C1 segment of cervical spinal cord (tissue), 14 donors: ENCODE measurements at regions not wholly inside any gene's neighbourhood (a gene's known extent, or its start where the extent isn't known, plus 50 kb on each side); places are given as distances from the start of the nearest gene placed in this dataset.

ENCODE experiments used
- DNase-seq, 14 donors: peaks; one replicate each; lab custom pipeline; 2025; lab: John Stamatoyannopoulos, UW

DNA sequence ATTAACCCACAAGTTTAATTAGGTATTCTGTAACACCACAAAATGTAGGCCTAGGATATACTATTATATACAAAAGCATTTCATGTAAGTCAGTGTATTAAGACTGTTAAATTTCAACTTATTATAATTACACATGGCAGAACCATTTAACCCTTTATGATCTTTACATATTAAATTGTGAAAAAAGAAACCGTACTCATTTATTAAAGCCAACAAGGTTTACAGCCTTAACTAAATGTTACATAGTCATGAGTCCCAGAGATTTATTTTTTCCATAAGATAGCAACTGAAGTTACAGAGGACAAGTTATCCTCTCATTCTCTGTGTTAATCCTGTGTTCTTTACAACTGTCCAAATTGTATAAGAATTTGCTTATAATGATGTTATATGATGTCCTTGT lies 615.8 kb upstream of the AGTR1 start:
- DNase-seq, result no peak

DNA sequence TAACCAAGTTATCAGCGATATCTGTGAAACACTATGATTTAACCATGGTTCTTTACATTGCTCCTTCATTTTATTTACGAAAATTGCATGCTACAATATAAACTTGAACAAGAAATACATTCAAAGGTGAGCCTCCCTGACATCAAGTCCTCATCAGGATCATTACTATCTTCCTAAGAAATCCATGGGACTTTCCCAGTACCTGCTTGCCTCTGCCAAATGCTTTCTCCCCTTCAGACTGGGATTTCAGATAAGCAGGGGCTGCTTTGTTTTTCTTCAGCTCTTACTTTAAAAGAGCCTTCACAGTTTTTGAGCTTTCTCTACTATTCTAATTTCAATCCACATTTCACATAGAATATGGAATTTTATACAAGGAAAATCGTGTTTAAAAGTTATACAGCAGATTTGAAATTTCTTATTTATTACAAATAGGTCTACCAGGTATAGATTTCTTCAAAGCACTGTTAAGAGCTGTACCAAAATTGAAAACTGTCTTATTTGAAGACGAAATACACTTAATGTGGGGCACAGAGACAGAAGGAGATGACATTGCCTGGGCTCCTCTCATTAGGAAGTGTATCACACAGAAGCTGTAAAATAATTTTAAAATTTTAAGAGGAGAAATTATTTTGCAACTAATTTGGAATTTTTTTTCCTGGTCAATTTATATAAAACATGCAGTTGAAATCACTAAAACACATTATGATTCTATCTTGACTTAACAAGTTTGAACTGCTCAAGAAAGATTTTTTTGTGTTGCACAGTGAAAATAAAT lies 615.0 kb upstream of the AGTR1 start:
- no peak for DNase-seq

DNA sequence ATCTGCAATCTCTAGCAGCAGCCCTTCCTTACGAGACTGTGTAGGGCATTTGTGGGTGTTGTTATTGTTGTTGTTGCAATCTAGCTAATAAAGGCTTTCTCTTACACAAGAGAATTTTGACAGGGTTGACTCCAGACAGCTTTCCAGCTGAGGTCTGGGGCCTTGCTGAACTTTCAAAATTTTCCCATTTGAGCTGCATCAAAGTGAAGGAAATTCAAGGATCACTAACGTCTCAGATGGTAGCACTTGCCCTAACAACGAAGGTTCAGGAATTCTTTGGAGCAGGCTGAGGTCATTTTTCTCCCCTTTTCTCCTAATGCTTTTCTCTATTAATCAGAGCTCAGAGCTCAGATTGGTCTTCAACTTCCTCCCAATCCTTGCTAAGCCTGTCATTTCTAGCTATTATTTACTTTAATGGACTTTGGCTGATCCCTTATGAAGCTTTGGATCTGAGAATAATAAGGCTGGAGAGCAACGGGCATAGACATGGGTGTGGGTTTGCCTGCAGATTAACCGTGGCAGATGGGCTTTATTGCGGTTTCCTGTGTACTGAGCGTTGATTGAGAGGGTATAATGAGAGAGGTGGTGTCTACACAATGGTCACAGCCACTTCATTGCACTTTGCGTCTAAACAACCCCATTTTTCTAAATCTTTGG lies 614.0 kb upstream of the AGTR1 start:
- no peak for DNase-seq

DNA sequence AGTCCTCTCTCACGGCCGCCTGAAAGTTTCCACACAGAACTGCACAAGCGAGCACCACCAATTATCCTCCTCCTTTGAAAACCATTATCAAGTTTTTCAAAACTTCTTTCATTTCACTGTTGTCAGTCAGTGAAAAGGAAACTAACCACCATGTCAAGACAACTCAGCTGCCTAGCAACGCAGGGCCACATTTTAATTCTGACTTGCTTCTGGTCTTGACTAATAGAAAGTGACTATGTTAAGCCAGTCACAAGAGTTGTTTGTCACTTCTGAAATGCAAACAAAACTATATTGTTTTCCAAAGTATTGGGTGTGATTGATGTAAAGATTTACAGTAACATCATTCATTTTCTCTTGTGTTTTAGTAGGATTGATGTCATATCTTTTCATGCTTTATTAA lies 612.8 kb upstream of the AGTR1 start:
- no peak for DNase-seq

DNA sequence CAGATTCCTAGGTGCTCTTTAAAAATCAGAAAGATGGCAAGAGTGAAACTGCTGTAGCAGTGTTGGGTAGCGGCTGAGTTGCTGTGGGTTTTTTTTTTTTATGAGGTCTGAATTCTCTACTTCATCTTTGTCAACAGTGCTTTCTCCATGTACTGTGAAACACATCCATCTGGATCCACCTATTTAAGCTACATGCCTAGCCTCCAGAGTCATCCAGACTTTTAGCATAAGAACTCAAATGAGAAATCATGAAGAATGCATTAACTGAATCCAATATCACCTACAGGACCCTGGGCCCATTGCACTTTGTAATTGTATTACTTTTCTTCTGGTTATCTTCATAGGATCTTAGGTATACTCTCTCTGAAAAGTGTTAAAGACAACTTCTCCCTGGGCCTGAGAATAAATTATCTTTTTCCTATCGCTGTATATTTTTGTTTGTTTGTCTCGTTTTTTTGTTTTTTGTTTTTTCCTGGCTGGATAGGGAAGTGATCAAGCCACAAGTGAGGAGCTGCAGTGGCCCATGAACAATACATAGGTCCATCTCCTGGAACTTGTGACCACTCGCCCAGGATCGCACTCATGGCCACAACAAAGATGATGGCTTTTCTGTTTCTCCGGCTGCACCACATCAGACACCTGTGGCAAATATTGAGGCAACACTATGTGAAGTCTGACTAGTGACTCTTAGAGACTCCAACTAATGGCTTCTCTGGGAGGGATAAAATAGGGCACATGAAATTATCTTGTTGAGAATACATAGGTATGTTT lies 609.9 kb upstream of the AGTR1 start:
- no peak for DNase-seq

DNA sequence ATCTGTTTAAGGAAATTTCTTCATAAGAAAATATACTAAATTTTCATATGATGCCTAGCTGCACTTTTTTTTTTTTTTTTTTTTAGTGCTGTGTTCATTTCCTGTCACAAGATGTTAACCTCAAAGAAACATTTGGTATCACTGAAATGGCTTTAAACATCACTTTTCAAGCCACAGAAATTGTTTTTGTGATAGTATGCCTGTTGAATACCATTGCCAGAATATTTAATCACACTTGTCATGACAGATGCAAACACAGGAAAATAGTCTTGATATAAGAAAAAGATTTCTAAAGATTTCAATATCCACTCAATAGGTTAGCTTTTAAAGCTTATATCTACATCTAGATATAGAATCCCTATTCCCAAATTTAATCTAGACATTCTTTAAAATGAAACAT lies 608.5 kb upstream of the AGTR1 start:
- no peak for DNase-seq

DNA sequence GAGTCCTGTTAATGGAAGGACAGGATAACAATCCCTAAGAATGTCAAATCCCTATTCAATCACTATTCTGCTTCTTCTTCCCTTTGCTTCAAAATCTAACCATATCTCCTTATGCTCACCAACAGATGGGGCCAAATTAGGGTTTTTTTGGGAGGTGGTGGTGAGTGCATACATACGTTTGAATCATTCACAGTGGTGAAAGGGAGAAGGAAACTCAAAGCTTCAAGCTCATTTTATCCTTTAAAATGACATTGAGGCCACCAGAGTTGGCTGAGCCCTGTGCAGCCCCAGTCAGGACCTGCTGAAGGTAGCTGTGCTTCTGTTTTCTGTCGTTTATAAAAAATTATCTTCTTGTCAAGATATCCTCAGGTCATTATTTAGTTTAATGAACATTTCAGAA lies 607.5 kb upstream of the AGTR1 start:
- DNase-seq, result no peak

DNA sequence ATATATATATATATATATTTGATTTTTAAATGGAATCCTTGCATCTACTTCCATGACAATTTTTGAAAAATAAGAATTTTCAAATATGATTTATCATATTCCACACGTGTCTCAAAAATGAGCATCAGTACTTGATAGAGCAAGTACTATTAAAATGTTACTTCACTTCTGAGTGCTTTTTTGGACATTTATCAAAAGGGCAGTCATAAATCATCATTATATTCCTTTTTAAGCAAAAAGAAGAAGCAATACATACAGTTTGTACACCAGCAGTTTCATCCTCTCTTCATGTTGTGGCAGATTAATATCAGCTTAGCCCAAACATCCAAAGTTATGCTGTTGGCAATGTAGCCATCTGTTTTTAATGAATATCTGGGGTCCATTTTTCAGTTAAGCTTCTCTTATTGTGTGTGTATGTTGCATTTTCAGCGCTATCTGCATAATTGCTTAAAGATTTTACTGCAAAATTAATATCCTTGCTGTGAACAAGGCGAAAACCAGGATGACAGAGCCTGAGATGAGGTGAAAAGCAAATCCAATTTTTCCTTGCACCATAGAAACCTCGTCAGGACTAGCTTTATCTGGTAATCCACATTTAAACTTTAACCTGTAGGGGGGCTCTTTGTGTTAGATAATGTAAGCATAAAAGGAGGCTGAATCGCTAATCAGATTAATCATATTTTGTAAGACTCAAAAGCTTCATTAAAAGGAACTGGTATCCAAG lies 604.9 kb upstream of the AGTR1 start:
- DNase-seq, result no peak

DNA sequence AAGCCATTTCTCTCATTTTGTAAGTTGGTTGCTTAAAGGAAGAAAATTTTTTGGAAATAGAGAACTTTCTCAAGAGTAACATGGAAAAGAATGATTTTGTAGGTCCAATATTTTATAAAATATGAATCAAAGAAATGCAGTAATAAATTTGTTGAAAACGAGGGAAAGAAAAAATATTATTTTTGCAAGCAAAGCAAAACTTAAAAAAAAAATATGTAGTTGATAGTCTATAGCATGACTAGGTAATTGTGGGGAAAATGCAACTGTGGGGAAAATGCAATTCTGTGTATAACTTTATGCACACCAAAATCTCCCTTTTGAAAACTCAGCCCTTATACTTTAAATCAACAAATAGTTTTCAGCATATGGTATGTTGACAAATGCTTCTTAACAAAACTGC lies 604.0 kb upstream of the AGTR1 start:
- no peak for DNase-seq

DNA sequence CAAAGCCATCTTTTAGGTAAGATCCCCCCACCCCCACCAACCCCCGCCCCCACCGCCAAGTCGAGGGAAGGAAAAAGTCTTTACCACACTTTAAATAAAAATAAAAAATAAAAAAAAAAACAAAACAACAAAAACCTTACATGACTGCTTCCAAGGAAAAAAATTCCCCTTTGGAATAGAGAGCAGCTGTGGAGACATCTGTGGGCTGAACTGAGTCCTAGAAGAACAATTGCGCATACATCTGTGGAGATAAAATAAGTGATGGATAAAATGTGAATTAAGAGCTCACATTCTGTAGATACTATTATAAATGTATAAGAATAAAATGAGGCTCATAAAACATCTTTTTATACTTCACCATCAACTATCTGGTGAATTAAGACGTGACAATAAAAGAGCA lies 601.7 kb upstream of the AGTR1 start:
- no peak for DNase-seq

DNA sequence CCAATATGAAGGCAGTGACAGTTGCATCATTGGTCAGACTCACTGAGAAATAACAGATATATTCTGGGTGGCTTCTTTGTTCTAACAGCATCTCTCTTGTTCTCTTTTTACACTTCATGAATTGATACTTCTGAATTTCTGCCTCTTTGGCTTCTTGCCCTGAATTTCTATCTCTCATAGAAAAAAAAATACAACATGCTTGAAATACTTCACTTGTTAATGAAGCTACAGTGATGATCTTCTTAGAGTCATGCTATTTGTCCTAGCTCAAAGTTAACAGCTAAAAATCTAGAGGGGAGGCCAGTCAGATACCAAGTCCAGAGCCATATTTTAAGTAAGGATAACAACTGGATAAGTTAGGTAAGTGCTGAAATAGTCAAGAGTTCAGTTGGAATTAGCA lies 597.2 kb upstream of the AGTR1 start:
- DNase-seq, result no peak

DNA sequence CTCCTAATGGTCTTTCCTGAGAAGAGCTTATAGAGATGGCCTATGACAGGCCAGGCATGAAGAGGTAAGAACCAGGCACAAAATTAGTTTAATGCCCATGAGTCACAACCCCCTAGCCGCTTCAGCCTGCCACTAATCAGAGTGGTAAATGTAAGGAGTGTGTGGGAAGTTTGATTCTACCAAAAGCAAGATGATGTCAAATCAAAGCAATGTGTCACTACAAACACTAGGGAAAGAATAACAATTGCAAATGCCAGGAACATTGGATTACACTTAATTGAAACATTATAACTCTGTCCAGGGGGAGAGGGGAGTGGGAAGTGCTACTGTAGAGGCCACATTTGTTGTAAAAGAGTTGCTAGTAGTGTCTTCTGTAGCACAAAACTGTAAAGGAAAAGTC lies 596.6 kb upstream of the AGTR1 start:
- no peak for DNase-seq

DNA sequence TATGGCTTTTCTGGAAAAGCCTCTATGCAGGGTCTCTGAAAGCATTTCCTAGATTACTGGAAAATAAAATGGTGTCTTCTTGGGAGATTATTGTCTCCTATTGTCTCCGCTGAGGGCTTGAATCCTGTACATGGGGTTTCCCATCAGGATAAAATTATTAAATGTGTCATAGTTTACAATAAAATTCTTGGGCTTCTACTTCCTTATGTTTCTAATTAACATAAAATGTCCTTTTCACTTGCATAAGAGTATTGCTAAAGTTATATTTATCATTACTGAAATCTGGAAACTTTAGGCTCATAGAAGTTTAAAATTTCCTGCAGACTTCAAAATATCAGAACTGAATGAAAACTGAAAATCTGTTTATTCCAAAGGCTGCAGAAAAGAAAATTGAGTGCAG lies 595.5 kb upstream of the AGTR1 start:
- no peak for DNase-seq

DNA sequence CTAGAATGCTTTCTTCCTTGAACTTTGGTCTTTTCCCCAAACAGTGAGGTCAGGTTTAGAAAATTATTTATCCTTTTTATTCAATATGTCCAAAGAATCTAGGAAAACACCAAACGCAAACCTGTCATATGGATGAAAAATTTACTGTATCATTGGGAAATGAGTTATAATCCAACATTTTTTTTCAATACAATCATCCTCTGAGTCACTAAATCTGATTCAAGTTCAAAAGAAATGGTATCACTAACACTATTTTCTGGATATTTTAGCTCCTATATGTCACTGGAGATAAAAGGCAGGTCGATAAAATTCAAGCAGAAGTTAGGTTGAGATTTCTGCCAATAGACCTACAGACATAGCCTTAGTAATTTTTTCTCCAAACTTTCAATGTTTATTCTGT lies 591.6 kb upstream of the AGTR1 start:
- no peak for DNase-seq

DNA sequence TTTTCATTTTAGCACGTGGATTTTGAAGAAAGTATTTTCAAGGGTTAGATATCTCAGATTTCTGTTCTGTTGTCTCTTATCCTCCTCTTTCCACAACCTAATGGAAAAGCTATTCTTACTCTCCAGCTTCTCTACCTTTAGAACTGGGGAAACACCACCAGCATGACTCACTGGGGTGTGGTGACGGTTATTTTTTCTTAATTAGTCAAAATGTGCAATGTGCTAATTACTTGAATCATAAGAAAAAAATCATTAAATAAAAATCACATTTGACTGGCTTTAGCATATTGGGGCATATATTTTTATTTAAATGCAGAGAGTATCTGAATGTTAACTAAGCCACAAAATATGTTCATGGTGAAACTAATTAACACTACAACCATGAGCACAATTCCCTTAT lies 570.7 kb upstream of the AGTR1 start:
- DNase-seq, result no peak

DNA sequence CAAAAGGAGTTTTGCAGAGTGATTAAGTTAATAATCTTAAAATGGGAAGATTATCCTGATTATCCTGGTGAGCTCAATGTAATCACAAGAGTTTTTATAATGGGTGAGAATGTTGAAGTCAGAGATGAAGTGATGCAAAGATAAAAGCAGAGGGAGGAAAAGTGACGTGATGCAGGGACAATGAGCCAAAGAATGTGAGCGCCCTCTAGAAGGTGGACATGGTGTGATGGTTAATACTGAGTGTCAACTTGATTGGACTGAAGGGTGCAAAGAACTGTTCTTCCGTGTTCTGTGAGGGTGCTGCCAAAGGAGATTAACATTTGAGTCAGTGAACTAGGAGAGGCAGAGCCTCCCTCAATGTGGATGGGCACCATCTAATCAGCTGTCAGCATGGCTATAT lies 569.6 kb upstream of the AGTR1 start:
- no peak for DNase-seq

DNA sequence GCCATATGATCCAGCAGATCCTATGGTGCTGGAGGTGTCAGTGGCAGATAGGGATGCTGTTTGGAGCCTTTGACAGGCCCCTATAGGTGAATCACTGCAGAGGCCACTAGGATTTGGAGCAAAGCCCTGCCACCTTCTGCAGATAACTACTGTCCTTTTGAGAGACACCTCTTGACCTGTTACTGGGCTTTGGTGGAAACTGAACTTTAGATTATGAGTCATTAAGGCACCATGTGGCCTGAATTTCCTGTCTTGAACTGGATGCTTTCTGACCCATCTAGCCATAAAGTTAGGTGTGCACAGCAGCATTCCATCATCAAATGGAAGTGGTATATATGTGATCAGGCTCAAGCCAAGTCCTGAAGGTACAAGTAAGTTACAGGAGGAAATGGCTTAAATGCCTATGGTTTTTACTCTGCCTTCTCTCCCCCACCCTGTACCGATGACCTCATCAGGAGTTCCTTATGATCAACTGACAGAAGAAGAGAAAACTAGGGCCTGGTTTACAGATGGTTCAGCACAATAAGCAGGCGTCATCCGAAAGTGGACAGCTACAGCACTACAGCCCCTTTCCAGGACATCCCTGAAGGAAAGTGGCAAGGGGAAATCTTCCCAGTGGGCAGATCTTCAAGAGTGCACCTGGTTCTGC lies 565.6 kb upstream of the AGTR1 start:
- DNase-seq, result no peak

DNA sequence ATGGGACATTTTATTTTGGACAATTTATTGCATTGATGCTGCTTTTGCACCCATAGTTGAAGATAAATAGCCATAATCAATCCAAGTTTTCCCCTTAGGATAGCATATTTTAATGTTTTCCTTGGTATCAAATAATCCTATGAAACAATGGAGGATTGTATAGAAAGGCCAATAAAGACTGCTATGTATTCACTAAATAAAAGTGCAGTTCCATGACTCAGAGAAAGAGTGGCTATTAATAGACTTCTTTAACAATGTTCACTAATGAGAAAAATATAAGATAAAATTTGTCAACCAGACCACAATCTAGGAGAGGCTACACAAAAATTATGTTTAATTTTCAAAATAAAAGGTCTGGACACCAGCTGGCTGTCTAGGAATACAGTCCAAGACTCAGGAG lies 560.9 kb upstream of the AGTR1 start:
- DNase-seq, result no peak

DNA sequence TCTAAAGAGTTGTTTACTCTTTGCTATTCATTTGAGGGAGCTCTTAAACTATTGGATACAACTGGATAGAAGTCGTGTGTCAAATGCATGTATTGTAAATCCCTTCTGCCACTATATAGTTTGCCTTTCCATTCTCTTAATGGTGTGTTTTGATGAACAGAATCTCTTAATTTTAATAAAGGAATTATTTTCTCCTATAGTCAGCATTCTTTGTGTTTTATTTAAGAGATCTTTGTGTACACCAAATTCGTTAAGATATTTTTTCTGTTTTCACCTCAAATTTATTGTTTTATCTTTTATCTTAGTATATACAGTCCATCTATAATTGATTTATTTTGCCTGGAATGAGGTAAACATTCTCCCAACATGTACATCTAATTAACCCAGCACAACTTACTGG lies 551.5 kb upstream of the AGTR1 start:
- DNase-seq, result no peak

DNA sequence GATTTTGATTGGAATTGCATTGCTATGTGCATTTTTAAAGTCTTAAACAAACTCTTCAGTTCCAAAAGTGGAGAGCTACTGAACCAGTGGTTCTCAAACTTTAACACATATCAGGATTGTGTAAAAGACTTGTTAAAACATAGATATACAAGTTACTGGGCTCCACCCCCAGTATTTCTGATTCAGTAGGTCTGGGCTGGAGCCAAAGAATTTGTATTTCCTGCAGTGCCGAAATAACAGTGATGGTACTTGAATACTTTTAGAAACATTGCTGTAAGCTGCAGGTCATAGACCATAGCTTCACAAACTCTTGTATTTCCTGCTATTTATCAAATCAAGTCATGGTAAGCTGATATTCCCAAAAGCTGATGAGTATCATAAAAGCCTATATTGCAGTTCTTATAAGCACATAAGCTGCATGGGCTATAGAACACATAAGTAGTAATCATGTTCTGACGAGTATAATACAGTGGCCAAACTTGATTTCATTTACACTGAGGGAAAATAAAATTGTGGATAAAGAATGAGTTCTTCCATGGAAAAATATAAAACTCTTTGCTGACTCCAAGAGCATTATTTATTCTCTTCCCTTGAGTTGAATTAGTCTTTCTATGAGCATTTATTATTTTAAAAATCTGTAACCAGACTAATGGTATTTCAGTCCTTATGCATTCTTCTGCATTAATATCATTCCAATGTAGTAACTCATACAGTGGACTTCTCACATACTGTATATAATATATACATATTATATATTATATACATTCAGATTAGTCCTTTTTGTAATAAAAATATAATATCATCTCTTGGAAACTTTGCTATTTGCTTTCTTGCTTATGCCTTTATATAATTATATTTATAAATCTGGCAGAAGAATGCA lies 550.5 kb upstream of the AGTR1 start:
- no peak for DNase-seq

DNA sequence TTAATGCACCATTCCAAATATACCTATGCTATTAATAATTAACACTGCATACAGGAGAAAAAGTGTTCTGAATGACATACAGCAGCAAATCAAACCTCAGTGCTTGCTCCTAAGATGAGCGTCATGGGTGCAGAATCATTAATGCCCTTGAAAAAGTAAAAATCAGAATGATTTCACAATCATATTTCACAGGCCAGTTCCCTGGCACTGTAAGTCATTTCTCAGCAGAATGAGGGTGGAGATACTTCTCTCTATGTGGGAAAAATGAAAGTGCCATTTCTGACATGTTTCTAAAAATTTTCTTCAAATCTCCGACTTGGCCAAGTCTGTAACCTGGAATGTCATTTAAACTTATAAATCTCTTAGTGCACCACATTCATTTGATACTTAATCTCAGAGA lies 549.8 kb upstream of the AGTR1 start:
- DNase-seq, result no peak
